B cell (primary cell): ENCODE measurements at regions not wholly inside any gene's neighbourhood (a gene's known extent, or its start where the extent isn't known, plus 50 kb on each side); places are given as distances from the start of the nearest gene placed in this dataset.

Experiments
- CTCF ChIP-seq: fragments of 200-600 bp; IDR thresholded peaks from one replicate; pipeline ENCODE4 v1.8.0; 2022; ENCODE audit warnings: antibody characterized with exemption, mild to moderate bottlenecking
- EZH2 ChIP-seq: IDR thresholded peaks from 2 replicates; pipeline ENCODE4 v1.6.1; 2012; ENCODE audit warnings: borderline replicate concordance, low read depth, mild to moderate bottlenecking, moderate library complexity, low read length; ENCODE audit not compliant: insufficient read depth, poor library complexity, severe bottlenecking

DNA sequence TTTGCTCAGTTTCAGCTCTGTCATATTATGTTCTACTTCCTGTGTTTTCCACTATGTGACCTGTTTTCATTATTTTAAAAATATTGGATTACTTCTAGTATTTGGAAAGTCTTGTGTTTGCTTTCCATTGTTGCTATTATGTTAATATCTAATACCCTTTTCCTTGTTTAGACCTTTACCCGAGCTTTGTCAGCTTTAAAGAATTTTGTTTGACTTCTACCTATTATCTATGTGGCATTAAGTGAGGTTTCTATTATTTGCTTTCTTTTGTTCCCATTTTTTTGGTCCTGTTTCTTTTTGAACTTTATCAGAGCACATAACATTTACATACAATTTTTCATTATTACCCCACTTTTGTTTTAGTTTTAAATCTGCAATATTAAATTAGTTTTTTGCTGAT lies 202.7 kb downstream of the MANEA start:
- TF ChIP-seq CTCF = no peak
- TF ChIP-seq EZH2 = no peak
